ENCODE measurements at regions not wholly inside any gene's neighbourhood (a gene's known extent, or its start where the extent isn't known, plus 50 kb on each side); places are given as distances from the start of the nearest gene placed in this dataset.

- intact Hi-C loops (cut with DNase I): no loop called here
- Histone ChIP-seq H3K9me3 (peaks cover 0 to 8% (median 4%) of the 10 kb centered on the region in 4 donors), H3K27ac (replicated peaks in 1 of 4) (no peak overlapping the region), H3K4me3 (no peak overlapping the region), H3K27me3 (no peaks in the 10 kb centered on the region), H3K36me3 (no peaks in the 10 kb centered on the region), H3K4me1 (no peaks in the 10 kb centered on the region)
- no peak for DNase-seq (ENCODE audit: extremely low spot score)
- TF ChIP-seq POLR2AphosphoS5 (IDR thresholded peaks at IDR 0.05) (no peak), POLR2A (IDR thresholded peaks at IDR 0.05; ENCODE audit: low read depth) (no peak), CTCF (IDR thresholded peaks at IDR 0.05) (no peak), EP300 (IDR thresholded peaks at IDR 0.05) (no peak)
Measured at GRCh38 chr6:80442366-80442765, 335.9 kb downstream of the BCKDHB start.

DNA sequence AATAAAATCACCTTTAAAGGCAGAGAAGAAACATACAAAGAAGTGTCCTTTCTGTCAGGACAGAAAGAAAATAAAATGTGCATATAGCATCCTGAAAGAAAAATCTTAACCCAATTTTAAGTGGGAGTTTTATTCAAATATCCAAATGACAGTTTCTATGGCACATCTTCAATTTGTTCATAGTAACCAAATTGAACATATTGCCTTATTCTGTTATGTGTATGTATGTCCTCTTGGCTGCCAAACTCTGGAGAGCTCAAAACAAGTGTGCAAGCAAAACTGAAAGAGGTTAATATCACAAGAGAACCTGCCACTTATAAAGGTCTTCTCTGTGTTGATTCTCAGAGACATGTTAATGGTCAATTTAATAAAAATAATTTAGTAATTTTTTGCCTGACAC is 334.7 kb downstream of the BCKDHB start:
- no peaks in the 10 kb centered on the region for H3K4me1 ChIP-seq
- H3K4me3 ChIP-seq: no peak overlapping the region
- no peak for TF ChIP-seq CTCF (IDR thresholded peaks at IDR 0.05)
- peaks cover 0 to 5% (median 2%) of the 10 kb centered on the region in 4 donors for H3K9me3 ChIP-seq
- no peak overlapping the region for H3K27ac ChIP-seq (replicated peaks in 1 of 4)
- H3K36me3 ChIP-seq: no peaks in the 10 kb centered on the region
- no peaks in the 10 kb centered on the region for H3K27me3 ChIP-seq
- DNase-seq (ENCODE audit: extremely low spot score): no peak
- intact Hi-C loops (cut with DNase I): no loop called here

GRCh38 chr6:80440496-80441115 is 334.1 kb downstream of the BCKDHB start:
- WGBS: 79% methylated on average over 6 of the region's 6 CpGs
- peaks cover 0 to under 1% (median 0%) of the 10 kb centered on the region in 4 donors for H3K9me3 ChIP-seq
- H3K27me3 ChIP-seq: no peaks in the 10 kb centered on the region
- no peak overlapping the region for H3K4me3 ChIP-seq
- H3K27ac ChIP-seq (replicated peaks in 1 of 4): no peak overlapping the region
- DNase-seq (ENCODE audit: extremely low spot score): no peak
- no peaks in the 10 kb centered on the region for H3K4me1 ChIP-seq
- intact Hi-C loops (cut with DNase I): no loop called here
- no peaks in the 10 kb centered on the region for H3K36me3 ChIP-seq
- TF ChIP-seq POLR2AphosphoS5 (IDR thresholded peaks at IDR 0.05): no peak
- no peak for TF ChIP-seq POLR2A (IDR thresholded peaks at IDR 0.05; ENCODE audit: low read depth)
- TF ChIP-seq EP300 (IDR thresholded peaks at IDR 0.05): no peak
- no peak for TF ChIP-seq CTCF (IDR thresholded peaks at IDR 0.05)

DNA sequence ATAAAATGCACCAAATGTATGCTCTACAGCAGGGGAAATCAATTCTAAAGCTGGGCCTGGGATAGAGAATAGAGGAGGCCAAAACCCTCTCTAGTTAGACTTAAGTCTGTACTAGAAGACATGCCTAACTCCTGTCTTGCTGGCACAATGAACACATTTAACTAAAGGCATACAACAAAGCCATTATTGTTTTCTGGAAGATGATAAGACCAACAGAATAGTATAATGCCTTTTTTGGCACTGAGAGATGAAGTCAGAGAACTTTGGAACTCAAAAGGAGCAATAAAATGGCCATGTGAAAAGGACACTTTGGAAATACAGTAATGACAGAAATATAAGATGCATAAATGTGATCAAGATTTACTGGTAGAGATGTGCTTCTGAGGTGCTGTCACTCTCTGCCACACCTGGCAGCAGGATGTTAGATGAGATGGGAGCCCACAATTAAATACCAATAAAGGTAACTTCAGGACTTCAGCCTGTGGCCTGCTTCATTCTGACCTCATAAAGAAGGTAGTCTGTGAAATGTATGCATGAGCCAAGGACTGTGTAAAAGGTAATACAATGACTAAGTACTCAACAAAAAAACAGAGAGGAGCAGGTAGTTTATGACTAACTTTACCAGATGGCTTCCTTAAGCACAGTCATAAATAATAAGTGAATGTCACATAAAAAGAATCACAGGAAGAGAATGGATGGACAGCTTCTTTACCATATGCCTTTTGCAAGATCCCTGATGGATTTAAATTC is 333.4 kb downstream of the BCKDHB start:
- DNase-seq (ENCODE audit: extremely low spot score): no peak
- Histone ChIP-seq H3K9me3 (no peaks in the 10 kb centered on the region), H3K4me3 (no peak overlapping the region), H3K27ac (replicated peaks in 1 of 4) (no peak overlapping the region), H3K36me3 (no peaks in the 10 kb centered on the region), H3K27me3 (no peaks in the 10 kb centered on the region), H3K4me1 (no peaks in the 10 kb centered on the region)
- intact Hi-C loops (cut with DNase I): no loop called here
- TF ChIP-seq CTCF (IDR thresholded peaks at IDR 0.05) (no peak), EP300 (IDR thresholded peaks at IDR 0.05) (no peak), POLR2A (IDR thresholded peaks at IDR 0.05; ENCODE audit: low read depth) (no peak), POLR2AphosphoS5 (IDR thresholded peaks at IDR 0.05) (no peak)

DNA sequence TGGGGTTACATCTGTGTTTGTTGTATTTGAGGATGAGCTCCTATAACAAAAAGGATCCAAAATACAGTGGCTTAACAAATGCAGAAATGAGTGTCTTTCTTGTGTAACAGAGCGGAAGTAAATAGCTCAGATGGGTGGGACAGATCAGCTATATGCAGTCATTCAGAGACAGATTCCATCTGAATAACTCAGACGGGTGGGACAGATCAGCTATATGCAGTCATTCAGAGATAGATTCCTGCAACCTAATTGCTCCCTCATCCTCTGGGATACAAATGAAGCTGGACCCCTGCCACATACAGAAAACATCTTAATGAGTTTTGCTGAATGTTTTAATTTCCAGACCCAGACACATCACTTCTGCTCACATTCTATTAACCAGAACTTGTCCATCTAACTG is 332.3 kb downstream of the BCKDHB start:
- no peak for DNase-seq (ENCODE audit: extremely low spot score)
- Histone ChIP-seq H3K4me3 (no peak overlapping the region), H3K9me3 (no peaks in the 10 kb centered on the region), H3K27ac (replicated peaks in 1 of 4) (no peak overlapping the region), H3K4me1 (no peaks in the 10 kb centered on the region), H3K36me3 (no peaks in the 10 kb centered on the region), H3K27me3 (no peaks in the 10 kb centered on the region)
- intact Hi-C loops (cut with DNase I): no loop called here
- 59% methylated on average over 2 of the region's 2 CpGs for WGBS
- no peak for TF ChIP-seq CTCF (IDR thresholded peaks at IDR 0.05)
- TF ChIP-seq POLR2AphosphoS5 (IDR thresholded peaks at IDR 0.05): no peak
- no peak for TF ChIP-seq POLR2A (IDR thresholded peaks at IDR 0.05; ENCODE audit: low read depth)
- no peak for TF ChIP-seq EP300 (IDR thresholded peaks at IDR 0.05)

Data from esophagus muscularis mucosa (tissue), 4 donors.